ENCODE measurements at regions not wholly inside any gene's neighbourhood (a gene's known extent, or its start where the extent isn't known, plus 50 kb on each side); places are given as distances from the start of the nearest gene placed in this dataset.
"Not testable (repeated sequence)": the region's sequence is repeated elsewhere in the genome, so short reads cannot be mapped to it uniquely, and the experiment has no call there.

- not testable (repeated sequence) for TF ChIP-seq CTCF (IDR thresholded peaks at IDR 0.05; ENCODE audit: low read depth, low read length, poor library complexity, severe bottlenecking); EZH2phosphoT487 (IDR thresholded peaks at IDR 0.05; ENCODE audit: borderline replicate concordance, low read length)
Measured at GRCh38 chr4:18417651-18418050, 396.1 kb upstream of the LCORL start.

All from DOHH2 (cell line).